H9 (cell line): ENCODE measurements at regions not wholly inside any gene's neighbourhood (a gene's known extent, or its start where the extent isn't known, plus 50 kb on each side); places are given as distances from the start of the nearest gene placed in this dataset.

ENCODE experiments used
- DNase-seq: peaks from one replicate; pipeline ENCODE4 v3.0.0-alpha.2; 2017
- H2AFZ ChIP-seq: one replicate; pipeline ENCODE4 v1.6.1; 2013; ENCODE audit warnings: mild to moderate bottlenecking, low read length, control low read depth, moderate library complexity
- H2AK5ac ChIP-seq: 2 replicates; pipeline ENCODE4 v1.6.1; 2013; ENCODE audit warnings: low read length, control low read depth, mixed read lengths; ENCODE audit not compliant: insufficient read length
- H2BK120ac ChIP-seq: one replicate; pipeline ENCODE4 v1.6.1; 2013; ENCODE audit warnings: low read depth, mild to moderate bottlenecking, low read length, control low read depth, inconsistent platforms; ENCODE audit not compliant: poor library complexity, severe bottlenecking
- H2BK12ac ChIP-seq: 2 replicates; pipeline ENCODE4 v1.6.1; 2013; ENCODE audit warnings: low read length, control low read depth, mixed read lengths, low read depth; ENCODE audit not compliant: insufficient read length
- H2BK15ac ChIP-seq: 2 replicates; pipeline ENCODE4 v1.6.1; 2013; ENCODE audit warnings: low read depth, low read length, control low read depth
- H2BK20ac ChIP-seq: one replicate; pipeline ENCODE4 v1.6.1; 2013; ENCODE audit warnings: low read depth, mild to moderate bottlenecking, low read length, control low read depth, inconsistent platforms; ENCODE audit not compliant: poor library complexity, severe bottlenecking
- H2BK5ac ChIP-seq: 2 replicates; pipeline ENCODE4 v1.6.1; 2013; ENCODE audit warnings: low read length, control low read depth, mixed read lengths; ENCODE audit not compliant: insufficient read length
- H3K14ac ChIP-seq: 2 replicates; pipeline ENCODE4 v1.6.1; 2013; ENCODE audit warnings: low read length, control low read depth; ENCODE audit not compliant: insufficient read depth
- H3K18ac ChIP-seq: 2 replicates; pipeline ENCODE4 v1.6.1; 2013; ENCODE audit warnings: low read depth, mild to moderate bottlenecking, mixed read lengths, low read length, control low read depth; ENCODE audit not compliant: insufficient read length
- H3K23ac ChIP-seq: 2 replicates; pipeline ENCODE4 v1.6.1; 2013; ENCODE audit warnings: low read length, control low read depth, mixed read lengths, low read depth; ENCODE audit not compliant: insufficient read length
- H3K23me2 ChIP-seq: 2 replicates; pipeline ENCODE4 v1.6.1; 2013; ENCODE audit warnings: low read depth, mild to moderate bottlenecking, mixed read lengths, low read length, control low read depth; ENCODE audit not compliant: insufficient read length, poor library complexity, severe bottlenecking
- H3K27ac ChIP-seq: 2 replicates; pipeline ENCODE4 v1.5.1; 2013; ENCODE audit warnings: low read length, control low read depth, mixed read lengths, low read depth; ENCODE audit not compliant: insufficient read length
- H3K27me3 ChIP-seq: 2 replicates; pipeline ENCODE4 v1.6.1; 2013; ENCODE audit warnings: low read length, control low read depth, inconsistent platforms; ENCODE audit not compliant: insufficient read depth
- H3K4ac ChIP-seq: 2 replicates; pipeline ENCODE4 v1.6.1; 2013; ENCODE audit warnings: low read depth, mild to moderate bottlenecking, control low read depth, inconsistent platforms, low read length, moderate library complexity
- H3K4me1 ChIP-seq: 2 replicates; pipeline ENCODE4 v1.6.1; 2013; ENCODE audit warnings: low read length, control low read depth, inconsistent platforms; ENCODE audit not compliant: insufficient read depth
- H3K4me2 ChIP-seq: 2 replicates; pipeline ENCODE4 v1.6.1; 2013; ENCODE audit warnings: low read length, control low read depth, mixed read lengths; ENCODE audit not compliant: insufficient read length, insufficient read depth
- H3K56ac ChIP-seq: 2 replicates; pipeline ENCODE4 v1.6.1; 2013; ENCODE audit warnings: low read depth, mild to moderate bottlenecking, mixed read lengths, low read length, control low read depth; ENCODE audit not compliant: insufficient read length
- H3K79me1 ChIP-seq: 2 replicates; pipeline ENCODE4 v1.6.1; 2013; ENCODE audit warnings: low read depth, mild to moderate bottlenecking, moderate library complexity, low read length, control low read depth, inconsistent platforms; ENCODE audit not compliant: insufficient read depth, poor library complexity, severe bottlenecking
- H3K79me2 ChIP-seq: 2 replicates; pipeline ENCODE4 v1.6.1; 2013; ENCODE audit warnings: low read length, control low read depth, inconsistent platforms; ENCODE audit not compliant: insufficient read depth
- H3K9ac ChIP-seq: 2 replicates; pipeline ENCODE4 v1.6.1; 2013; ENCODE audit warnings: low read length, control low read depth, mixed read lengths; ENCODE audit not compliant: insufficient read length; ENCODE audit errors: extremely low read depth
- H3K9me3 ChIP-seq: one replicate; pipeline ENCODE4 v1.6.1; 2013; ENCODE audit warnings: low read depth, low read length, inconsistent platforms; ENCODE audit not compliant: control insufficient read depth
- H3T11ph ChIP-seq: one replicate; pipeline ENCODE4 v1.6.1; 2013; ENCODE audit warnings: mild to moderate bottlenecking, low read length, control low read depth, inconsistent platforms
- H4K20me1 ChIP-seq: one replicate; pipeline ENCODE4 v1.6.1; 2013; ENCODE audit not compliant: control insufficient read depth, insufficient read length, insufficient read depth
- H4K5ac ChIP-seq: 2 replicates; pipeline ENCODE4 v1.6.1; 2013; ENCODE audit warnings: low read depth, mild to moderate bottlenecking, mixed read lengths, low read length, control low read depth; ENCODE audit not compliant: insufficient read length
- H4K8ac ChIP-seq: replicated peaks from 2 replicates; pipeline ENCODE4 v1.6.1; 2013; ENCODE audit warnings: low read length, control low read depth, mixed read lengths, low read depth; ENCODE audit not compliant: insufficient read length
- H4K91ac ChIP-seq: 2 replicates; pipeline ENCODE4 v1.6.1; 2013; ENCODE audit warnings: low read depth, mild to moderate bottlenecking, moderate library complexity, mixed read lengths, low read length, control low read depth; ENCODE audit not compliant: insufficient read length
- H3K27ac Mint-ChIP-seq, 3 experiments: 2 replicates in 2 of 3; 3 replicates in 1 of 3; pipeline ENCODE4 v1.8.0; 2020 to 2021; ENCODE audit warnings: mixed read lengths in 3 of 3, mild to moderate bottlenecking in 1 of 3, moderate library complexity in 1 of 3
- H3K27me3 Mint-ChIP-seq: 2 replicates; pipeline ENCODE4 v1.8.0; 2021; ENCODE audit warnings: low read depth, mild to moderate bottlenecking, moderate library complexity, mixed read lengths
- H3K36me3 Mint-ChIP-seq, 3 experiments: 2 replicates in 2 of 3; 3 replicates in 1 of 3; pipeline ENCODE4 v1.8.0; 2020 to 2021; ENCODE audit warnings: low read depth in 3 of 3, mixed read lengths in 3 of 3; ENCODE audit not compliant: insufficient read depth in 1 of 3
- H3K4me1 Mint-ChIP-seq, 2 experiments: 2 replicates each; pipeline ENCODE4 v1.8.0; 2020; ENCODE audit warnings: mixed read lengths in 2 of 2
- H3K4me3 Mint-ChIP-seq, 2 experiments: 2 replicates in 1 of 2; 3 replicates in 1 of 2; pipeline ENCODE4 v1.8.0; 2020 to 2021; ENCODE audit warnings: mild to moderate bottlenecking in 2 of 2, mixed read lengths in 2 of 2, moderate library complexity in 1 of 2
- H3K9me3 Mint-ChIP-seq, 2 experiments: 2 replicates in 1 of 2; 3 replicates in 1 of 2; pipeline ENCODE4 v1.8.0; 2020; ENCODE audit warnings: mild to moderate bottlenecking in 2 of 2, mixed read lengths in 2 of 2, moderate library complexity in 1 of 2
- CTCF ChIP-seq: fragments of 200-600 bp; sonication (generic); conservative IDR thresholded peaks from 3 replicates; pipeline ENCODE4 v1.8.0; 2021; ENCODE audit warnings: antibody characterized with exemption, mild to moderate bottlenecking
- WGBS: extraction: QIAGEN DNeasy Blood & Tissue Kit; methylation state at CpG from one replicate; pipeline ENCODE4 v1.1.7; 2013; ENCODE audit warnings: missing lambda C conversion rate, low lambda C conversion rate, mixed read lengths; ENCODE audit not compliant: insufficient read length; ENCODE audit errors: extremely low coverage; 5-methylcytosine and 5-hydroxymethylcytosine counted together

- Mint-ChIP-seq H3K9me3 (peaks cover 18% of the 10 kb centered on the region in 2 experiments), H3K4me1 (no peaks in the 10 kb centered on the region), H3K4me3 (no peak overlapping the region), H3K27ac (0 out of 7 replicates have a peak overlapping the region, but pooled peaks of 1 of the 3 experiments have one; percentile 20), H3K27me3 (no peaks in the 10 kb centered on the region), H3K36me3 (peaks cover 0 to 28% (median 13%) of the 10 kb centered on the region in 3 experiments; a peak in 5 of 7 replicates)
- Histone ChIP-seq H4K5ac (no peak overlapping the region), H3K79me2 (no peaks in the 10 kb centered on the region), H3K4me2 (no peak overlapping the region), H3K79me1 (no peaks in the 10 kb centered on the region), H3K14ac (no peak overlapping the region; the same call in 1 of the 2 replicates), H3K4me1 (no peaks in the 10 kb centered on the region), H4K8ac (no peak overlapping the region), H2BK20ac (no peak overlapping the region), H3K23ac (no peak overlapping the region), H4K91ac (no peak overlapping the region), H2AK5ac (no peak overlapping the region), H3K18ac (no peak overlapping the region), H3K9me3 (no peaks in the 10 kb centered on the region), H4K20me1 (no peaks in the 10 kb centered on the region), H2BK12ac (no peak overlapping the region), H3T11ph (no peak overlapping the region), H2BK120ac (no peak overlapping the region), H3K56ac (no peak overlapping the region), H2BK5ac (no peak overlapping the region), H3K23me2 (no peaks in the 10 kb centered on the region), H2AFZ (no peak overlapping the region), H3K4ac (no peak overlapping the region), H3K9ac (no peak overlapping the region), H2BK15ac (no peak overlapping the region), H3K27ac (no peak overlapping the region), H3K27me3 (no peaks in the 10 kb centered on the region)
- DNase-seq = no peak
- TF ChIP-seq CTCF = no peak
- WGBS = no CpG with 5 or more reads among the region's 2 CpGs
Observed at GRCh38 chr7:51995596-51996179, 679.1 kb upstream of the COBL start.
